ENCODE measurements at regions not wholly inside any gene's neighbourhood (a gene's known extent, or its start where the extent isn't known, plus 50 kb on each side); places are given as distances from the start of the nearest gene placed in this dataset.
"Not testable (repeated sequence)": the region's sequence is repeated elsewhere in the genome, so short reads cannot be mapped to it uniquely, and the experiment has no call there.

GRCh38 chr3:75321060-75321459, 343.1 kb upstream of the FRG2C start:
- intact Hi-C loops (cut with DNase I; ENCODE audit: low total_unique reads) (no loop called here), in situ Hi-C loops (cut with MboI; ENCODE audit: low sequenced_read_pairs in 4 of 4) (no loop called here)
- ATAC-seq, result no peak

DNA sequence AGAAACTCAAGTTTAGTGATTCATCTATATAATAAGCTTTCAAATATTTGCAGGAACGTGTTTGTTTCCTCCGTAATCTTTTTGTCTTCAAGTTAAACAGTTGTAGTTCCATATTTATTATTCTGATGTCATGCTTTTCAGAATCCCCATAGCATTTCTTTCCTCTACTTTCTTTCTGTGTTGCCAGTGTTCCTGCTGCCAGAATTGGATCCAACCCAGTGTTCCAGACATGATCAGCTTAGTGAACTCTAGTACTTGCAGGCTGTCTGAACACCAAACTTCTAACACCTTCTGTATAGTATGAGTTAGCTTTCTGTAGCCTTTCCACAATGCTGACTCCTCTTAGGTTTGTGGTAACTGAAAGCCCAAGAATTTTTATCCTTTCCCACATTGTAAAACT, 340.2 kb upstream of the FRG2C start:
- H3K36me3 ChIP-seq; ATAC-seq; H3K27ac ChIP-seq; H3K27me3 ChIP-seq; DNase-seq; H3K4me1 ChIP-seq; intact Hi-C loops (cut with DNase I; ENCODE audit: low total_unique reads); in situ Hi-C loops (cut with MboI; ENCODE audit: low sequenced_read_pairs in 4 of 4); H3K4me3 ChIP-seq; H3K9me3 ChIP-seq: not testable (repeated sequence)

More at GRCh38 chr3:75321060-75321459, 343.1 kb upstream of the FRG2C start:
- Histone ChIP-seq H3K9me3 (no peaks in the 10 kb centered on the region), H3K4me1 (no peaks in the 10 kb centered on the region), H3K36me3 (no peaks in the 10 kb centered on the region), H3K27ac (no peak overlapping the region), H3K27me3 (no peaks in the 10 kb centered on the region), H3K4me3 (no peak overlapping the region)
- no peak for DNase-seq
- no peak for TF ChIP-seq POLR2A (IDR thresholded peaks at IDR 0.05)
- TF ChIP-seq, protein P1, sequence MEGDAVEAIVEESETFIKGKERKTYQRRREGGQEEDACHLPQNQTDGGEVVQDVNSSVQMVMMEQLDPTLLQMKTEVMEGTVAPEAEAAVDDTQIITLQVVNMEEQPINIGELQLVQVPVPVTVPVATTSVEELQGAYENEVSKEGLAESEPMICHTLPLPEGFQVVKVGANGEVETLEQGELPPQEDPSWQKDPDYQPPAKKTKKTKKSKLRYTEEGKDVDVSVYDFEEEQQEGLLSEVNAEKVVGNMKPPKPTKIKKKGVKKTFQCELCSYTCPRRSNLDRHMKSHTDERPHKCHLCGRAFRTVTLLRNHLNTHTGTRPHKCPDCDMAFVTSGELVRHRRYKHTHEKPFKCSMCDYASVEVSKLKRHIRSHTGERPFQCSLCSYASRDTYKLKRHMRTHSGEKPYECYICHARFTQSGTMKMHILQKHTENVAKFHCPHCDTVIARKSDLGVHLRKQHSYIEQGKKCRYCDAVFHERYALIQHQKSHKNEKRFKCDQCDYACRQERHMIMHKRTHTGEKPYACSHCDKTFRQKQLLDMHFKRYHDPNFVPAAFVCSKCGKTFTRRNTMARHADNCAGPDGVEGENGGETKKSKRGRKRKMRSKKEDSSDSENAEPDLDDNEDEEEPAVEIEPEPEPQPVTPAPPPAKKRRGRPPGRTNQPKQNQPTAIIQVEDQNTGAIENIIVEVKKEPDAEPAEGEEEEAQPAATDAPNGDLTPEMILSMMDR (IDR thresholded peaks at IDR 0.05 in 4 of 5, conservative IDR thresholded peaks at IDR 0.05 in 1 of 5), result no peak

DNA sequence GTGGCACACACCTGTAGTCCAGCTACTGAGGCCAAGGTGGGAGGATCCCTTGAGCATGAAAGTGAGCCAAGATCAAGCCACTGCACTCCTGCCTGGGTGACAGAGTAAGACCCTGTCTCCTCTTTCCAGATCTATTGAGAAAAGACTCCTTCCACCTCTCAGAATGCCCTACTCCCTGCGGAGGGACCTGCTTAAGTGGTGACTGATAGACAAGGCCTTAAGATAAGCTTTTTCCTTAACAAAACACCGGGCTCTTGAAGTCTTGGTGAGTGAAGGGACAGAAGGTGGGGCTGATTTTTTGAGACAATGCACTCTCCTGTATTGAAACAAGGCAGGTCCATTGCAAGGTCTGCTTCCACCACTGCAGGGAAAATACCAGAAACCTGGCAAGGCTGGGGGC, 338.4 kb upstream of the FRG2C start:
- in situ Hi-C loops (cut with MboI; ENCODE audit: low sequenced_read_pairs in 4 of 4), result no loop called here
- H3K27ac ChIP-seq, result no peak overlapping the region
- no peak for ATAC-seq

DNA sequence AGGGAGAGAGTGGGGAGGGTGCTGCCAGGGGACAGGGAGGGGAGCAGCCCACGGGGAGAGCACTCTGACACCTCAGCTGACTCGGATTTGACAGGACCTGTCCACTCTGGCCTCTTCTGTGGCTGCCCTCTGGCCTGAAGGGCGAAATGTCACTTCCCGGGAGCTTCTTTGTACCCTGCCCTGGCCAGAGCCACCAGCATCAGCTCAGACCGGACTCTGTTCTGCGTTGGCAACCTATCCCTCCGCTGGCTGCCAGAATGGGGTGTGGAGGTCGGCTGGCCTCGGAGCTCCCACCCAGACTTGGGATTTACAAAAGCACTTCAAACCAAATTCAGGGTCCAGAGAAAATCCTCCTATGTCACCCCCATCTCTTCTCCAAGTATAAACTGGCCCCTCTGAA, 336.7 kb upstream of the FRG2C start:
- Histone ChIP-seq H3K4me1 (no peaks in the 10 kb centered on the region), H3K4me3 (no peak overlapping the region), H3K36me3 (no peaks in the 10 kb centered on the region), H3K9me3 (no peaks in the 10 kb centered on the region), H3K27me3 (no peaks in the 10 kb centered on the region), H3K27ac (no peak overlapping the region)
- ATAC-seq, result no peak
- TF ChIP-seq, protein P1 (IDR thresholded peaks at IDR 0.05 in 4 of 5, conservative IDR thresholded peaks at IDR 0.05 in 1 of 5), result no peak
- TF ChIP-seq POLR2A (IDR thresholded peaks at IDR 0.05), result no peak
- intact Hi-C loops (cut with DNase I; ENCODE audit: low total_unique reads), result no loop called here
- no peak for DNase-seq
- in situ Hi-C loops (cut with MboI; ENCODE audit: low sequenced_read_pairs in 4 of 4), result no loop called here

More for the DNA sequence above, 338.4 kb upstream of the FRG2C start:
- Histone ChIP-seq H3K36me3 (no peaks in the 10 kb centered on the region), H3K9me3 (no peaks in the 10 kb centered on the region), H3K27me3 (no peaks in the 10 kb centered on the region), H3K4me1 (no peaks in the 10 kb centered on the region), H3K4me3 (no peak overlapping the region)
- DNase-seq, result no peak
- intact Hi-C loops (cut with DNase I; ENCODE audit: low total_unique reads), result no loop called here
- TF ChIP-seq, protein P1 (IDR thresholded peaks at IDR 0.05 in 4 of 5, conservative IDR thresholded peaks at IDR 0.05 in 1 of 5), result no peak
- no peak for TF ChIP-seq POLR2A (IDR thresholded peaks at IDR 0.05)

GRCh38 chr3:75329476-75330097, 334.5 kb upstream of the FRG2C start:
- no peak for TF ChIP-seq POLR2A (IDR thresholded peaks at IDR 0.05)
- no peaks in the 10 kb centered on the region for H3K9me3 ChIP-seq
- H3K36me3 ChIP-seq, result no peaks in the 10 kb centered on the region
- in situ Hi-C loops (cut with MboI; ENCODE audit: low sequenced_read_pairs in 4 of 4), result no loop called here
- H3K4me1 ChIP-seq, result no peaks in the 10 kb centered on the region
- H3K27ac ChIP-seq, result no peak overlapping the region
- intact Hi-C loops (cut with DNase I; ENCODE audit: low total_unique reads), result no loop called here
- ATAC-seq, result no peak
- H3K4me3 ChIP-seq, result no peak overlapping the region
- no peaks in the 10 kb centered on the region for H3K27me3 ChIP-seq
- DNase-seq, result no peak

DNA sequence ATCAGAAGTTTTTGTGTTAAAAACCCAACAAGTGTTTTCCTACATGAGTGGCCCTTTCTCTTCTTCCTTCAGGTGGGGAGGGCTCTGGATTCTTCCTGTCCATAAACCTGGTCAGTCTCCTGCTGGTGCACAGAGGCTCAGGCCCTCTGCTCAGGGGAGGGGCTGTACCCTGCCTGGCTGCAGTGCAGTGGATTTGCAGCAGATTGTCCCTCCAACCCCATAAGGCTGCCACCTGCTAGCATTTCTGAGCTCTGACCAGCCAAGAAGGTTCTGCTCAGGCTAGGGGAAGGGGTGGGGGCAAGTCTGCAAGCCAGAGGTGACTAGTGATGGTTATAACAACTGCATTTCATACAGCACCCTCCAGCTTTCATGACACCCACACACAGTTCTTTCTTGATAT, 333.7 kb upstream of the FRG2C start:
- H3K27me3 ChIP-seq; intact Hi-C loops (cut with DNase I; ENCODE audit: low total_unique reads); H3K9me3 ChIP-seq; ATAC-seq; DNase-seq; H3K4me1 ChIP-seq; H3K36me3 ChIP-seq; H3K4me3 ChIP-seq; H3K27ac ChIP-seq; in situ Hi-C loops (cut with MboI; ENCODE audit: low sequenced_read_pairs in 4 of 4): not testable (repeated sequence)

GRCh38 chr3:75332090-75332489, 332.0 kb upstream of the FRG2C start:
- intact Hi-C loops (cut with DNase I; ENCODE audit: low total_unique reads); DNase-seq; H3K36me3 ChIP-seq; in situ Hi-C loops (cut with MboI; ENCODE audit: low sequenced_read_pairs in 4 of 4); H3K27me3 ChIP-seq; H3K4me1 ChIP-seq; H3K9me3 ChIP-seq; ATAC-seq; H3K4me3 ChIP-seq; H3K27ac ChIP-seq: not testable (repeated sequence)
